ENCODE measurements at regions not wholly inside any gene's neighbourhood (a gene's known extent, or its start where the extent isn't known, plus 50 kb on each side); places are given as distances from the start of the nearest gene placed in this dataset.
"Not testable (repeated sequence)": the region's sequence is repeated elsewhere in the genome, so short reads cannot be mapped to it uniquely, and the experiment has no call there.

GRCh38 chr12:47407463-47408129, 298.2 kb downstream of the RPAP3 start:
- no peak overlapping the region for H3K4me3 ChIP-seq (ENCODE audit: insufficient read depth in 1 of 2, low read depth in 1 of 2, low read length in 2 of 2)
- H3K4me1 ChIP-seq (ENCODE audit: control insufficient read depth, insufficient read depth, low read depth, low read length) = no peaks in the 10 kb centered on the region
- H2BK5ac ChIP-seq (ENCODE audit: low read depth, low read length, poor library complexity, severe bottlenecking) = no peak overlapping the region
- no peak overlapping the region for H4K91ac ChIP-seq (ENCODE audit: low read length)
- DNase-seq = no peak
- H2BK120ac ChIP-seq (ENCODE audit: low read depth, low read length) = no peak overlapping the region
- no peaks in the 10 kb centered on the region for H3K9me3 ChIP-seq (ENCODE audit: control insufficient read depth, low read length)
- H2AFZ ChIP-seq (ENCODE audit: low read depth, low read length) = no peak overlapping the region
- H3K27ac ChIP-seq (ENCODE audit: low read length, poor library complexity, severe bottlenecking) = no peak overlapping the region
- no peak overlapping the region for H3K9ac ChIP-seq (ENCODE audit: low read length)
- H4K8ac ChIP-seq (ENCODE audit: low read length) = no peak overlapping the region
- H3K18ac ChIP-seq (ENCODE audit: low read depth in 1 of 2, low read length in 2 of 2) = no peak overlapping the region
- H3K4ac ChIP-seq (ENCODE audit: low read depth in 1 of 2, low read length in 2 of 2) = no peak overlapping the region
- H3K36me3 ChIP-seq (ENCODE audit: control insufficient read depth in 1 of 2, insufficient read depth in 2 of 2, low read depth in 1 of 2, low read length in 2 of 2) = no peaks in the 10 kb centered on the region
- H2BK12ac ChIP-seq (ENCODE audit: low read length in 2 of 2) = no peak overlapping the region
- H2AK5ac ChIP-seq (ENCODE audit: low read length, severe bottlenecking) = no peak overlapping the region
- no peak overlapping the region for H3K4me2 ChIP-seq (ENCODE audit: low read length, poor library complexity, severe bottlenecking)
- no peak overlapping the region for H3K14ac ChIP-seq (ENCODE audit: low read length in 2 of 2)
- no peak overlapping the region for H2BK15ac ChIP-seq (ENCODE audit: low read depth, poor library complexity, severe bottlenecking)
- WGBS = 67% methylated on average over 5 of the region's 5 CpGs
- H3K23ac ChIP-seq (ENCODE audit: low read length in 2 of 2) = no peak overlapping the region
- no peaks in the 10 kb centered on the region for H3K79me1 ChIP-seq (replicated peaks; ENCODE audit: low read length, poor library complexity, severe bottlenecking)
- peaks cover 8 to 24% of the 10 kb centered on the region in 2 experiments for H3K27me3 ChIP-seq (ENCODE audit: control insufficient read depth in 1 of 2, insufficient read depth in 1 of 2, low read length in 2 of 2)

DNA sequence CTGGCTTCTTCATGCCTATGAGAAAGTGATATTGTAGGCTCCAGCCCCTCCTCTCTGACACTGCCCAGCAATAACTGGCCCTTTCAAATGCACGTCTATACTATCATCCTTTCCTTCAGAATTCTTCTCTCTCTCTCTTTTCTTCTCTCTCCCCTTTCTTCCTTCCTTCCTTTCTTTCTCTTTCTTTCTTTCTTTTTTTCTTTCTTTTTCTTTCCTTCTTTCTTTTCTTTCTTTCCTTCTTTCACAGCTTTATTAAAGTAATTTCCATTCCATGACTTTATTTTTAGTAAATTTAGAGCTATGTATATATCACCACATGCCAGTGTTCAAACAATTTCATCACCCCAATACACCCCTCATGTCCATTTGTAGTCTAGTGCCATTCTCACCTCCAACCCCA, 302.1 kb downstream of the RPAP3 start:
- H3K4ac ChIP-seq (ENCODE audit: low read depth in 1 of 2, low read length in 2 of 2) = no peak overlapping the region
- H3K27me3 ChIP-seq (ENCODE audit: control insufficient read depth in 1 of 2, insufficient read depth in 1 of 2, low read length in 2 of 2) = peaks cover 4 to 9% of the 10 kb centered on the region in 2 experiments
- H3K4me3 ChIP-seq (ENCODE audit: insufficient read depth in 1 of 2, low read depth in 1 of 2, low read length in 2 of 2) = no peak overlapping the region
- DNase-seq = no peak
- no peak overlapping the region for H3K4me2 ChIP-seq (ENCODE audit: low read length, poor library complexity, severe bottlenecking)
- no peak overlapping the region for H4K91ac ChIP-seq (ENCODE audit: low read length)
- no peak overlapping the region for H3K9ac ChIP-seq (ENCODE audit: low read length)
- no peak overlapping the region for H2BK120ac ChIP-seq (ENCODE audit: low read depth, low read length)
- H3K79me1 ChIP-seq (replicated peaks; ENCODE audit: low read length, poor library complexity, severe bottlenecking) = no peaks in the 10 kb centered on the region
- no peak overlapping the region for H2BK12ac ChIP-seq (ENCODE audit: low read length in 2 of 2)
- no peak overlapping the region for H3K23ac ChIP-seq (ENCODE audit: low read length in 2 of 2)
- no peak overlapping the region for H2AK5ac ChIP-seq (ENCODE audit: low read length, severe bottlenecking)
- H4K8ac ChIP-seq (ENCODE audit: low read length) = no peak overlapping the region
- no peaks in the 10 kb centered on the region for H3K4me1 ChIP-seq (ENCODE audit: control insufficient read depth, insufficient read depth, low read depth, low read length)
- no peak overlapping the region for H3K14ac ChIP-seq (ENCODE audit: low read length in 2 of 2)
- no peak overlapping the region for H3K18ac ChIP-seq (ENCODE audit: low read depth in 1 of 2, low read length in 2 of 2)
- no peak overlapping the region for H2AFZ ChIP-seq (ENCODE audit: low read depth, low read length)
- no peaks in the 10 kb centered on the region for H3K9me3 ChIP-seq (ENCODE audit: control insufficient read depth, low read length)
- WGBS = 85% methylated on average over 1 of the region's 1 CpG
- no peaks in the 10 kb centered on the region for H3K36me3 ChIP-seq (ENCODE audit: control insufficient read depth in 1 of 2, insufficient read depth in 2 of 2, low read depth in 1 of 2, low read length in 2 of 2)
- no peak overlapping the region for H2BK5ac ChIP-seq (ENCODE audit: low read depth, low read length, poor library complexity, severe bottlenecking)
- no peak overlapping the region for H3K27ac ChIP-seq (ENCODE audit: low read length, poor library complexity, severe bottlenecking)
- no peak overlapping the region for H2BK15ac ChIP-seq (ENCODE audit: low read depth, poor library complexity, severe bottlenecking)

GRCh38 chr12:47401196-47401595, 304.6 kb downstream of the RPAP3 start:
- not testable (repeated sequence) for H3K9me3 ChIP-seq (ENCODE audit: control insufficient read depth, low read length); H4K91ac ChIP-seq (ENCODE audit: low read length); H3K14ac ChIP-seq (ENCODE audit: low read length in 2 of 2); H3K4ac ChIP-seq (ENCODE audit: low read depth in 1 of 2, low read length in 2 of 2); H3K9ac ChIP-seq (ENCODE audit: low read length); H3K36me3 ChIP-seq (ENCODE audit: control insufficient read depth in 1 of 2, insufficient read depth in 2 of 2, low read depth in 1 of 2, low read length in 2 of 2); H3K4me2 ChIP-seq (ENCODE audit: low read length, poor library complexity, severe bottlenecking); H3K27me3 ChIP-seq (ENCODE audit: control insufficient read depth in 1 of 2, insufficient read depth in 1 of 2, low read length in 2 of 2); H3K4me1 ChIP-seq (ENCODE audit: control insufficient read depth, insufficient read depth, low read depth, low read length); H3K23ac ChIP-seq (ENCODE audit: low read length in 2 of 2); H2BK5ac ChIP-seq (ENCODE audit: low read depth, low read length, poor library complexity, severe bottlenecking); H2BK12ac ChIP-seq (ENCODE audit: low read length in 2 of 2); H3K79me1 ChIP-seq (replicated peaks; ENCODE audit: low read length, poor library complexity, severe bottlenecking); H2AFZ ChIP-seq (ENCODE audit: low read depth, low read length); H3K27ac ChIP-seq (ENCODE audit: low read length, poor library complexity, severe bottlenecking); DNase-seq; H3K18ac ChIP-seq (ENCODE audit: low read depth in 1 of 2, low read length in 2 of 2); H3K4me3 ChIP-seq (ENCODE audit: insufficient read depth in 1 of 2, low read depth in 1 of 2, low read length in 2 of 2); H2BK15ac ChIP-seq (ENCODE audit: low read depth, poor library complexity, severe bottlenecking); H2AK5ac ChIP-seq (ENCODE audit: low read length, severe bottlenecking); H4K8ac ChIP-seq (ENCODE audit: low read length); H2BK120ac ChIP-seq (ENCODE audit: low read depth, low read length)
- WGBS = 62% methylated on average over 3 of the region's 3 CpGs

DNA sequence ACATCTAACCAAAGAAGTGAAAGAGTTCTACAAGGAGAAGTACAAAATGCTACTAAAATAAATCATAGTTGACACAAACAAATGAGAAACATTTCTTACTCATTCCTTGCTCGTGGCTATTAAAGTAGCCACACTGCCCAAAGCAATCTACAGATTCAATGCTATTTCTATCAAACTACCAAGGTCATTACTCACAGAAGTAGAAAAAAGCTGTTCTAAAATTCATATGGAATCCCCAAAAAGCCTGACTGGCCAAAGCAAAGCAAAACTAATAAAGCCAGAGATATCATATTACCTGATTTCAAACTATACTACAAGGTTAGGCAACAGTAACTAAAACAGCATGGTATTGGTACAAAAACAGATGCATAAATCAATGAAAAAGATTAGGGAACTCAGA, 305.6 kb downstream of the RPAP3 start:
- Histone ChIP-seq H3K4me1 (ENCODE audit: control insufficient read depth, insufficient read depth, low read depth, low read length) (no peaks in the 10 kb centered on the region), H3K36me3 (ENCODE audit: control insufficient read depth in 1 of 2, insufficient read depth in 2 of 2, low read depth in 1 of 2, low read length in 2 of 2) (no peaks in the 10 kb centered on the region), H4K8ac (ENCODE audit: low read length) (no peak overlapping the region), H2BK12ac (ENCODE audit: low read length in 2 of 2) (no peak overlapping the region), H3K4me2 (ENCODE audit: low read length, poor library complexity, severe bottlenecking) (no peak overlapping the region), H2AFZ (ENCODE audit: low read depth, low read length) (no peak overlapping the region), H3K9ac (ENCODE audit: low read length) (no peak overlapping the region), H3K14ac (ENCODE audit: low read length in 2 of 2) (no peak overlapping the region), H2BK120ac (ENCODE audit: low read depth, low read length) (no peak overlapping the region), H2AK5ac (ENCODE audit: low read length, severe bottlenecking) (no peak overlapping the region), H3K18ac (ENCODE audit: low read depth in 1 of 2, low read length in 2 of 2) (no peak overlapping the region), H2BK15ac (ENCODE audit: low read depth, poor library complexity, severe bottlenecking) (no peak overlapping the region), H3K79me1 (replicated peaks; ENCODE audit: low read length, poor library complexity, severe bottlenecking) (no peaks in the 10 kb centered on the region), H3K4ac (ENCODE audit: low read depth in 1 of 2, low read length in 2 of 2) (no peak overlapping the region), H3K9me3 (ENCODE audit: control insufficient read depth, low read length) (no peaks in the 10 kb centered on the region), H3K23ac (ENCODE audit: low read length in 2 of 2) (no peak overlapping the region), H3K27ac (ENCODE audit: low read length, poor library complexity, severe bottlenecking) (no peak overlapping the region), H2BK5ac (ENCODE audit: low read depth, low read length, poor library complexity, severe bottlenecking) (no peak overlapping the region), H3K27me3 (ENCODE audit: control insufficient read depth in 1 of 2, insufficient read depth in 1 of 2, low read length in 2 of 2) (peaks cover 0 to 3% of the 10 kb centered on the region in 2 experiments), H3K4me3 (ENCODE audit: insufficient read depth in 1 of 2, low read depth in 1 of 2, low read length in 2 of 2) (no peak overlapping the region), H4K91ac (ENCODE audit: low read length) (no peak overlapping the region)
- WGBS = 25% methylated on average over 1 of the region's 1 CpG
- DNase-seq = no peak
